GM12892 (cell line): ENCODE measurements at regions not wholly inside any gene's neighbourhood (a gene's known extent, or its start where the extent isn't known, plus 50 kb on each side); places are given as distances from the start of the nearest gene placed in this dataset.

Experiments used
- POLR2A ChIP-seq: IDR thresholded peaks from 2 replicates; pipeline ENCODE4 v1.6.1; 2011; ENCODE audit warnings: low read depth, low read length, control low read depth
- POLR2AphosphoS5 ChIP-seq: IDR thresholded peaks from 2 replicates; pipeline ENCODE4 v1.6.1; 2011; ENCODE audit warnings: low read depth, low read length, control low read depth
- TAF1 ChIP-seq: IDR thresholded peaks from 2 replicates; pipeline ENCODE4 v1.6.1; 2011; ENCODE audit warnings: low read depth, mild to moderate bottlenecking, control low read depth, low read length, borderline replicate concordance

DNA sequence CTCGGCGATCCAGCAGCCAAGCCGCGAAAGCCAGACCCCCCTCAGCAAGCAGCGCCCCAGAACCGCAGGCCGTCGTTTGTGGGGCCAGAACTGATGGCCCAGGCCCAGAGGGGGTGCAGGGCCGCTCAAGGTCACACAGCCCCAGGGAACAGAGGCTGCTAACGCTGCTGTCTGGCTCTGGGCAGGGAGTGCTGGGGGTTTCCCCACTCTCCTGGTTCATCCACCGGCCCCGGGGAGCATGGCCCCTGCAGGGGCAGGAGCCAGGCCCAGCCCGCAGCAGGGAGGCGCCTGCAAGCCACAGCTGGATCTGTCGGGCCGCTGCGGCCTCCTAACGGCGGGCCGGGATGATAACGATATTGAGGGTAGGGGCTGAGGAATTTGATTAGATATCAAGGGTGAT lies 64.8 kb upstream of the IGFBPL1 start:
- no peak for TF ChIP-seq TAF1
- TF ChIP-seq POLR2AphosphoS5, result no peak
- no peak for TF ChIP-seq POLR2A
